ENCODE measurements at regions not wholly inside any gene's neighbourhood (a gene's known extent, or its start where the extent isn't known, plus 50 kb on each side); places are given as distances from the start of the nearest gene placed in this dataset.

DNA sequence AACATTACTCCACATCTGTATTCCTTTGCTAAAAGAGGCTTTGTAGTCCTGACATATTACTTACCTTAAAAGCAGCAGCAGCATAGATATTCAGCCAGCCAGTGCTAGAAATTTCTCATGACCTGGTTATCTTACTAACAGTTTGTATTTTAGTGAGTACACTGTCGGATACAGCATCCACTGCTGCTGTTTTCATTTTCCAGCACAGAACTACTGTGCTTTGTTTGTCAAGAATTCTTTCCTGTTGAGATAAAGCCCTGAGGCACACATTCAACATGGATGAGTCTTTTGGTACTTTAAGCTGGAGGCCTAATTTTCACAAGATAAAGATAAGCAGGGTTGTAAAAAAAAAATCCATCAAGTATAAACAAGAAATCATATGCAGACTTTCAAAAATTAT is 311.2 kb upstream of the OPRM1 start:
- H3K9me1 ChIP-seq (ENCODE audit: control insufficient read depth, insufficient read depth, low read length), result no peaks in the 10 kb centered on the region
- TF ChIP-seq, protein P1, sequence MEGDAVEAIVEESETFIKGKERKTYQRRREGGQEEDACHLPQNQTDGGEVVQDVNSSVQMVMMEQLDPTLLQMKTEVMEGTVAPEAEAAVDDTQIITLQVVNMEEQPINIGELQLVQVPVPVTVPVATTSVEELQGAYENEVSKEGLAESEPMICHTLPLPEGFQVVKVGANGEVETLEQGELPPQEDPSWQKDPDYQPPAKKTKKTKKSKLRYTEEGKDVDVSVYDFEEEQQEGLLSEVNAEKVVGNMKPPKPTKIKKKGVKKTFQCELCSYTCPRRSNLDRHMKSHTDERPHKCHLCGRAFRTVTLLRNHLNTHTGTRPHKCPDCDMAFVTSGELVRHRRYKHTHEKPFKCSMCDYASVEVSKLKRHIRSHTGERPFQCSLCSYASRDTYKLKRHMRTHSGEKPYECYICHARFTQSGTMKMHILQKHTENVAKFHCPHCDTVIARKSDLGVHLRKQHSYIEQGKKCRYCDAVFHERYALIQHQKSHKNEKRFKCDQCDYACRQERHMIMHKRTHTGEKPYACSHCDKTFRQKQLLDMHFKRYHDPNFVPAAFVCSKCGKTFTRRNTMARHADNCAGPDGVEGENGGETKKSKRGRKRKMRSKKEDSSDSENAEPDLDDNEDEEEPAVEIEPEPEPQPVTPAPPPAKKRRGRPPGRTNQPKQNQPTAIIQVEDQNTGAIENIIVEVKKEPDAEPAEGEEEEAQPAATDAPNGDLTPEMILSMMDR (IDR thresholded peaks at IDR 0.05 in 2 of 3, conservative IDR thresholded peaks at IDR 0.05 in 1 of 3; ENCODE audit: insufficient read depth in 2 of 3, low read depth in 1 of 3, low read length in 3 of 3), result no peak
- TF ChIP-seq MECOM (CRISPR knock-in tag; IDR thresholded peaks at IDR 0.05) (no peak), LCOR (CRISPR knock-in tag; IDR thresholded peaks at IDR 0.05) (no peak), KDM5B (IDR thresholded peaks at IDR 0.05; ENCODE audit: insufficient replicate concordance, low read depth, low read length) (no peak), STAT5A (IDR thresholded peaks at IDR 0.05; ENCODE audit: borderline replicate concordance, low read length) (no peak), PRMT5 (CRISPR knock-in tag; IDR thresholded peaks at IDR 0.05) (no peak), PHF8 (IDR thresholded peaks at IDR 0.05; ENCODE audit: borderline replicate concordance, low read length) (no peak), ZFX (CRISPR knock-in tag; IDR thresholded peaks at IDR 0.05) (no peak), TOE1 (IDR thresholded peaks at IDR 0.05; ENCODE audit: borderline replicate concordance) (no peak), TOE1 (CRISPR knock-in tag; IDR thresholded peaks at IDR 0.05; ENCODE audit: borderline replicate concordance, low read depth) (no peak)
- TF ChIP-seq, protein P2, sequence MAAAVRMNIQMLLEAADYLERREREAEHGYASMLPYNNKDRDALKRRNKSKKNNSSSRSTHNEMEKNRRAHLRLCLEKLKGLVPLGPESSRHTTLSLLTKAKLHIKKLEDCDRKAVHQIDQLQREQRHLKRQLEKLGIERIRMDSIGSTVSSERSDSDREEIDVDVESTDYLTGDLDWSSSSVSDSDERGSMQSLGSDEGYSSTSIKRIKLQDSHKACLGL (CRISPR knock-in tag; IDR thresholded peaks at IDR 0.05; ENCODE audit: borderline replicate concordance, poor library complexity, severe bottlenecking), result no peak
- TF ChIP-seq, protein P3, sequence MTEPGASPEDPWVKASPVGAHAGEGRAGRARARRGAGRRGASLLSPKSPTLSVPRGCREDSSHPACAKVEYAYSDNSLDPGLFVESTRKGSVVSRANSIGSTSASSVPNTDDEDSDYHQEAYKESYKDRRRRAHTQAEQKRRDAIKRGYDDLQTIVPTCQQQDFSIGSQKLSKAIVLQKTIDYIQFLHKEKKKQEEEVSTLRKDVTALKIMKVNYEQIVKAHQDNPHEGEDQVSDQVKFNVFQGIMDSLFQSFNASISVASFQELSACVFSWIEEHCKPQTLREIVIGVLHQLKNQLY (CRISPR knock-in tag; conservative IDR thresholded peaks at IDR 0.05), result no peak
- TF ChIP-seq, protein P4, sequence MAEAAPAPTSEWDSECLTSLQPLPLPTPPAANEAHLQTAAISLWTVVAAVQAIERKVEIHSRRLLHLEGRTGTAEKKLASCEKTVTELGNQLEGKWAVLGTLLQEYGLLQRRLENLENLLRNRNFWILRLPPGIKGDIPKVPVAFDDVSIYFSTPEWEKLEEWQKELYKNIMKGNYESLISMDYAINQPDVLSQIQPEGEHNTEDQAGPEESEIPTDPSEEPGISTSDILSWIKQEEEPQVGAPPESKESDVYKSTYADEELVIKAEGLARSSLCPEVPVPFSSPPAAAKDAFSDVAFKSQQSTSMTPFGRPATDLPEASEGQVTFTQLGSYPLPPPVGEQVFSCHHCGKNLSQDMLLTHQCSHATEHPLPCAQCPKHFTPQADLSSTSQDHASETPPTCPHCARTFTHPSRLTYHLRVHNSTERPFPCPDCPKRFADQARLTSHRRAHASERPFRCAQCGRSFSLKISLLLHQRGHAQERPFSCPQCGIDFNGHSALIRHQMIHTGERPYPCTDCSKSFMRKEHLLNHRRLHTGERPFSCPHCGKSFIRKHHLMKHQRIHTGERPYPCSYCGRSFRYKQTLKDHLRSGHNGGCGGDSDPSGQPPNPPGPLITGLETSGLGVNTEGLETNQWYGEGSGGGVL (CRISPR knock-in tag; IDR thresholded peaks at IDR 0.05), result no peak
- TF ChIP-seq, protein P5, sequence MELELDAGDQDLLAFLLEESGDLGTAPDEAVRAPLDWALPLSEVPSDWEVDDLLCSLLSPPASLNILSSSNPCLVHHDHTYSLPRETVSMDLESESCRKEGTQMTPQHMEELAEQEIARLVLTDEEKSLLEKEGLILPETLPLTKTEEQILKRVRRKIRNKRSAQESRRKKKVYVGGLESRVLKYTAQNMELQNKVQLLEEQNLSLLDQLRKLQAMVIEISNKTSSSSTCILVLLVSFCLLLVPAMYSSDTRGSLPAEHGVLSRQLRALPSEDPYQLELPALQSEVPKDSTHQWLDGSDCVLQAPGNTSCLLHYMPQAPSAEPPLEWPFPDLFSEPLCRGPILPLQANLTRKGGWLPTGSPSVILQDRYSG (tag; conservative IDR thresholded peaks at IDR 0.05; ENCODE audit: low read depth), result no peak
- ChIA-PET POLR2A (no interaction called here), CTCF (ENCODE audit: low intra/inter-chr PET ratio) (no interaction called here)
- WGBS (ENCODE audit: insufficient coverage, low coverage, missing lambda C conversion rate), result 0% methylated on average over 1 of the region's 1 CpG
- in situ Hi-C loops (cut with MboI) (no loop called here), intact Hi-C loops (cut with micrococcal nuclease) (no loop called here)
- H3K27me3 ChIP-seq (ENCODE audit: control insufficient read depth in 2 of 2, insufficient read depth in 2 of 2, low read length in 2 of 2), result no peaks in the 10 kb centered on the region
- H3K79me2 ChIP-seq (ENCODE audit: control insufficient read depth, insufficient read depth, low read length), result no peaks in the 10 kb centered on the region
- H3K9ac ChIP-seq (ENCODE audit: insufficient read depth in 1 of 2, low read depth in 2 of 2, low read length in 2 of 2), result no peak overlapping the region
- DNase-seq (ENCODE audit: extremely low read depth in 1 of 4, low spot score in 3 of 4), result no peak
- no peak overlapping the region for H3K4me2 ChIP-seq (ENCODE audit: insufficient read depth, low read length)
- no peak overlapping the region for H2AFZ ChIP-seq (ENCODE audit: low read depth, low read length)
- BruUV-seq (replicated peaks), result no TSS peak
- ATAC-seq, result no peak
- no peaks in the 10 kb centered on the region for H3K9me3 ChIP-seq (replicated peaks; ENCODE audit: control insufficient read depth, insufficient read depth, low read depth, low read length)
- H3K36me3 ChIP-seq (ENCODE audit: control insufficient read depth, insufficient read depth, low read length), result no peaks in the 10 kb centered on the region
- no peak for FAIRE-seq
- no peaks in the 10 kb centered on the region for H3K4me1 ChIP-seq (replicated peaks in 1 of 2; ENCODE audit: control insufficient read depth in 2 of 2, insufficient read depth in 2 of 2, low read length in 2 of 2)
- no peak overlapping the region for H3K27ac ChIP-seq (ENCODE audit: extremely low read depth, low read depth, low read length)
- no peaks in the 10 kb centered on the region for H4K20me1 ChIP-seq (replicated peaks; ENCODE audit: control insufficient read depth, insufficient read depth, low read length)
- no peak overlapping the region for H3K4me3 ChIP-seq
